Hippocampal formation (tissue), 2 donors: ENCODE measurements at regions not wholly inside any gene's neighbourhood (a gene's known extent, or its start where the extent isn't known, plus 50 kb on each side); places are given as distances from the start of the nearest gene placed in this dataset.

ENCODE experiments used
- DNase-seq, 2 donors: peaks; one replicate each; lab custom pipeline; 2025; lab: John Stamatoyannopoulos, UW

- DNase-seq: no peak
Measured at GRCh38 chr4:62359441-62360155, 1159.5 kb downstream of the ADGRL3 start.

- DNase-seq: no peak
Measured at GRCh38 chr4:62344915-62345314, 1144.8 kb downstream of the ADGRL3 start.

- DNase-seq: no peak
Measured at GRCh38 chr4:62344474-62344873, 1144.3 kb downstream of the ADGRL3 start.

- no peak for DNase-seq
Measured at GRCh38 chr4:62342346-62342745, 1142.2 kb downstream of the ADGRL3 start.

- DNase-seq: no peak
Measured at GRCh38 chr4:62328526-62328925, 1128.4 kb downstream of the ADGRL3 start.

GRCh38 chr4:62327612-62328297 lies 1127.6 kb downstream of the ADGRL3 start:
- DNase-seq: no peak

- no peak for DNase-seq
Measured at GRCh38 chr4:62324215-62324614, 1124.1 kb downstream of the ADGRL3 start.

GRCh38 chr4:62320612-62321011 lies 1120.5 kb downstream of the ADGRL3 start:
- DNase-seq: no peak

GRCh38 chr4:62302710-62303109 lies 1102.6 kb downstream of the ADGRL3 start:
- no peak for DNase-seq

GRCh38 chr4:62301500-62301899 lies 1101.4 kb downstream of the ADGRL3 start:
- no peak for DNase-seq

- DNase-seq: no peak
Measured at GRCh38 chr4:62293551-62293950, 1093.4 kb downstream of the ADGRL3 start.

GRCh38 chr4:62292911-62293310 lies 1092.8 kb downstream of the ADGRL3 start:
- DNase-seq: no peak

GRCh38 chr4:62288808-62289541 lies 1088.8 kb downstream of the ADGRL3 start:
- DNase-seq: no peak

- DNase-seq: no peak
Measured at GRCh38 chr4:62285026-62285425, 1084.9 kb downstream of the ADGRL3 start.

- no peak for DNase-seq
Measured at GRCh38 chr4:62279689-62280088, 1079.6 kb downstream of the ADGRL3 start.

- DNase-seq: no peak
Measured at GRCh38 chr4:62275470-62275869, 1075.3 kb downstream of the ADGRL3 start.

- DNase-seq: no peak
Measured at GRCh38 chr4:62274782-62275181, 1074.7 kb downstream of the ADGRL3 start.

- no peak for DNase-seq
Measured at GRCh38 chr4:62271107-62271506, 1071.0 kb downstream of the ADGRL3 start.

GRCh38 chr4:62269918-62270317 lies 1069.8 kb downstream of the ADGRL3 start:
- DNase-seq: no peak

GRCh38 chr4:62263454-62263853 lies 1063.3 kb downstream of the ADGRL3 start:
- DNase-seq: no peak

- no peak for DNase-seq
Measured at GRCh38 chr4:62262676-62263075, 1062.5 kb downstream of the ADGRL3 start.

- no peak for DNase-seq
Measured at GRCh38 chr4:62260254-62260653, 1060.1 kb downstream of the ADGRL3 start.

- no peak for DNase-seq
Measured at GRCh38 chr4:62256479-62256878, 1056.4 kb downstream of the ADGRL3 start.
